ENCODE measurements at regions not wholly inside any gene's neighbourhood (a gene's known extent, or its start where the extent isn't known, plus 50 kb on each side); places are given as distances from the start of the nearest gene placed in this dataset.

DNA sequence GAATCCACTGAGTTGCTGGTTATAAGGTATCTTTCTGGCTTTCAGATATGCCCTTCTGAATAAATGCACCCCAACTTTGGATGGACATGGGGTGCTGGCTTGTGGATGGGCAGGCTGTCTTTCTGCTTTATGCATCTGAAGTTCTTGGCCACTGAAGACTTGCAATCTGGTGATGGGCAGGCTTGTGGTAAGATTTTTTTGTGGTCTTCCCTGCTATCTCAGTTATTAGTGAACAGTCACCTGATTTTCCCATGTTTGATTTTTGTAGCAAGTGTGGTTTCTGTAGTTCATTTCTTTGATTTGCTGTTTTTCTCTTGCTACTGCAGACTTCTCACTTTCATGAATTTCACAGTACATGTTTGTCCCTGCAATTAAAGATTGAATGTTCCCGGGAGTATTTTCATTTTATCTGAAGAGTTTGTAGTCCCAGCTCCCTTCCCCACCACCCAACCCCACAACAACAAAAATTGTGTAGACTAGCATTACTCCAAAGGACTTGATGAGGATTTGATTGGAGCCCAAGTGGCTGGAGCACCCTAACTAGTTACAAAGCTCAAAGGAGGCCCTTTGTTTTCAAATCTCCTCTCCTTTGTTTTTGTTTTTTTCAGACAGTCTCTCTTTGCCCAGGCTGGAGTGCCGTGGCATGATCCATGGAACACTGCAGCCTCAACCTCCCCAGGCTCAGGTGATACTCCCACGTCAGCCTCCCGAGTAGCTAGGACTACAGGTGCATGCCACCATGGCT, 63.6 kb upstream of the MGAT5 start:
- Histone ChIP-seq H3K4me3 (replicated peaks in 1 of 2; ENCODE audit: low read depth in 1 of 2, low read length in 2 of 2) (no peak overlapping the region), H3K9me3 (ENCODE audit: control insufficient read depth in 1 of 2, insufficient read depth in 1 of 2, low read depth in 1 of 2, low read length in 2 of 2) (no peaks in the 10 kb centered on the region), H3K9ac (ENCODE audit: low read length) (no peak overlapping the region), H3K79me2 (ENCODE audit: insufficient read depth, low read length) (no peaks in the 10 kb centered on the region; the same call in 1 of the 2 replicates), H3K9me2 (ENCODE audit: insufficient read depth) (no peaks in the 10 kb centered on the region), H3K27me3 (ENCODE audit: insufficient read depth, low read length) (no peaks in the 10 kb centered on the region), H3K4me1 (ENCODE audit: control insufficient read depth in 1 of 2, insufficient read depth in 2 of 2, low read length in 2 of 2) (peaks cover 0 to 8% of the 10 kb centered on the region in 2 experiments; a peak in 1 of 4 replicates), H2AFZ (ENCODE audit: low read depth, low read length, poor library complexity, severe bottlenecking) (no peak overlapping the region), H3K27ac (ENCODE audit: low read depth, low read length) (no peak overlapping the region), H3K36me3 (ENCODE audit: control insufficient read depth in 1 of 2, insufficient read depth in 2 of 2, low read length in 2 of 2) (no peaks in the 10 kb centered on the region), H3K4me2 (ENCODE audit: low read length) (no peak overlapping the region), H4K20me1 (ENCODE audit: insufficient read depth) (no peaks in the 10 kb centered on the region; the same call in 1 of the 2 replicates)
- RAD21 ChIA-PET (ENCODE audit: low non-redundant PET in 1 of 2, low total read pairs in 2 of 2, uncharacterized antibody in 2 of 2, unreplicated experiment in 2 of 2), result interaction anchor here in 1 of 2 experiments (0.6 kb wide), 1 partner anchor 191 kb away, joined by 3 read pairs; no protein-coding TSS in a partner anchor
- ATAC-seq (no peak), DNase-seq (ENCODE audit: low read depth, low spot score) (no peak)
- POLR2A ChIA-PET, result no interaction called here
- intact Hi-C loops (cut with micrococcal nuclease), result no loop called here
- no TSS peak for BruUV-seq (replicated peaks)
- CTCF ChIA-PET, result no interaction called here
- TF ChIP-seq EZH2 (IDR thresholded peaks at IDR 0.05), result no peak

DNA sequence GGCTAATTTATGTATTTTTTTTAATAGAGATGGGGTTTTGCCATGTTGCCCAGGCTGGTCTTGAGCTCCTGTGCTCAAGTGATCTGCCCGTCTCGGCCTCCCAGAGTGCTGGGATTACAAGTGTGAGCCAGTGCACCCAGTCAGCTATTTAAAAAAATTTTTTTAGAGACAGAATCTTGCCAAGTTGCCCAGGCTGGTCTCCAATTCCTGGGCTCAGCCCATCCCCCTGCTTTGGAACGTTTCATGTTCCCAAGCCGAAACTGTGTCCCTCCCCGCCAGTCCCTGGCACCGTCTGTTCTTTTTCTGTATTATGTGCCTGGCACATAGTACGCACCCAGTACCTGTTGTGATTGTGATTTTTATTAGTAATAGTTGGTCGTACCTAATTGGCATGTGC, 63.1 kb upstream of the MGAT5 start:
- H3K4me2 ChIP-seq (ENCODE audit: low read length), result no peak overlapping the region
- no peaks in the 10 kb centered on the region for H3K9me2 ChIP-seq (ENCODE audit: insufficient read depth)
- ChIA-PET RAD21 (ENCODE audit: low non-redundant PET in 1 of 2, low total read pairs in 2 of 2, uncharacterized antibody in 2 of 2, unreplicated experiment in 2 of 2) (interaction anchor here in 1 of 2 experiments (0.6 kb wide), 1 partner anchor 190 kb away, joined by 3 read pairs; no protein-coding TSS in a partner anchor), POLR2A (no interaction called here), CTCF (no interaction called here)
- no peak overlapping the region for H2AFZ ChIP-seq (ENCODE audit: low read depth, low read length, poor library complexity, severe bottlenecking)
- H3K9ac ChIP-seq (ENCODE audit: low read length), result no peak overlapping the region
- no peaks in the 10 kb centered on the region for H4K20me1 ChIP-seq (ENCODE audit: insufficient read depth)
- no peak overlapping the region for H3K27ac ChIP-seq (ENCODE audit: low read depth, low read length)
- intact Hi-C loops (cut with micrococcal nuclease), result no loop called here
- no peaks in the 10 kb centered on the region for H3K36me3 ChIP-seq (ENCODE audit: control insufficient read depth in 1 of 2, insufficient read depth in 2 of 2, low read length in 2 of 2)
- no peak for TF ChIP-seq SP1 (IDR thresholded peaks at IDR 0.05; ENCODE audit: low read depth)
- TF ChIP-seq RAD21 (IDR thresholded peaks at IDR 0.05; ENCODE audit: low read depth), result no peak
- TF ChIP-seq, protein P1, sequence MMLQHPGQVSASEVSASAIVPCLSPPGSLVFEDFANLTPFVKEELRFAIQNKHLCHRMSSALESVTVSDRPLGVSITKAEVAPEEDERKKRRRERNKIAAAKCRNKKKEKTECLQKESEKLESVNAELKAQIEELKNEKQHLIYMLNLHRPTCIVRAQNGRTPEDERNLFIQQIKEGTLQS (IDR thresholded peaks at IDR 0.05), result no peak
- no peak for TF ChIP-seq ZFX (IDR thresholded peaks at IDR 0.05)
- no peak for TF ChIP-seq SIN3A (IDR thresholded peaks at IDR 0.05; ENCODE audit: low read depth)
- TF ChIP-seq TCF7L2 (IDR thresholded peaks at IDR 0.05; ENCODE audit: borderline replicate concordance, extremely low read depth, insufficient read depth, insufficient read length), result no peak
- TF ChIP-seq, protein P2, sequence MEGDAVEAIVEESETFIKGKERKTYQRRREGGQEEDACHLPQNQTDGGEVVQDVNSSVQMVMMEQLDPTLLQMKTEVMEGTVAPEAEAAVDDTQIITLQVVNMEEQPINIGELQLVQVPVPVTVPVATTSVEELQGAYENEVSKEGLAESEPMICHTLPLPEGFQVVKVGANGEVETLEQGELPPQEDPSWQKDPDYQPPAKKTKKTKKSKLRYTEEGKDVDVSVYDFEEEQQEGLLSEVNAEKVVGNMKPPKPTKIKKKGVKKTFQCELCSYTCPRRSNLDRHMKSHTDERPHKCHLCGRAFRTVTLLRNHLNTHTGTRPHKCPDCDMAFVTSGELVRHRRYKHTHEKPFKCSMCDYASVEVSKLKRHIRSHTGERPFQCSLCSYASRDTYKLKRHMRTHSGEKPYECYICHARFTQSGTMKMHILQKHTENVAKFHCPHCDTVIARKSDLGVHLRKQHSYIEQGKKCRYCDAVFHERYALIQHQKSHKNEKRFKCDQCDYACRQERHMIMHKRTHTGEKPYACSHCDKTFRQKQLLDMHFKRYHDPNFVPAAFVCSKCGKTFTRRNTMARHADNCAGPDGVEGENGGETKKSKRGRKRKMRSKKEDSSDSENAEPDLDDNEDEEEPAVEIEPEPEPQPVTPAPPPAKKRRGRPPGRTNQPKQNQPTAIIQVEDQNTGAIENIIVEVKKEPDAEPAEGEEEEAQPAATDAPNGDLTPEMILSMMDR (IDR thresholded peaks at IDR 0.05 in 2 of 3, conservative IDR thresholded peaks at IDR 0.05 in 1 of 3; ENCODE audit: borderline replicate concordance in 1 of 3, insufficient read depth in 1 of 3, low read depth in 2 of 3, low read length in 2 of 3), result no peak
- TF ChIP-seq ELF1 (IDR thresholded peaks at IDR 0.05; ENCODE audit: borderline replicate concordance, low read depth), result no peak
- H3K4me3 ChIP-seq (replicated peaks in 1 of 2; ENCODE audit: low read depth in 1 of 2, low read length in 2 of 2), result no peak overlapping the region
- no peaks in the 10 kb centered on the region for H3K9me3 ChIP-seq (ENCODE audit: control insufficient read depth in 1 of 2, insufficient read depth in 1 of 2, low read depth in 1 of 2, low read length in 2 of 2)
- no peak for DNase-seq (ENCODE audit: low read depth, low spot score)
- H3K27me3 ChIP-seq (ENCODE audit: insufficient read depth, low read length), result no peaks in the 10 kb centered on the region
- peaks cover 0 to 8% of the 10 kb centered on the region in 2 experiments; a peak in 1 of 4 replicates for H3K4me1 ChIP-seq (ENCODE audit: control insufficient read depth in 1 of 2, insufficient read depth in 2 of 2, low read length in 2 of 2)
- H3K79me2 ChIP-seq (ENCODE audit: insufficient read depth, low read length), result no peaks in the 10 kb centered on the region; the same call in 1 of the 2 replicates
- no peak for ATAC-seq
- BruUV-seq (replicated peaks), result no TSS peak
